WTC11 (cell line): ENCODE measurements at regions not wholly inside any gene's neighbourhood (a gene's known extent, or its start where the extent isn't known, plus 50 kb on each side); places are given as distances from the start of the nearest gene placed in this dataset.

Source experiments
- ATAC-seq: fragments of 200-7000 bp; cut with Tn5 transposase; 2 replicates; pipeline ENCODE4 v1.10.0; 2021; ENCODE audit warnings: mild to moderate bottlenecking, moderate library complexity
- CTCF ChIA-PET: fragments of 300-600 bp; sonication (Branson Sonifier 250); formaldehyde crosslinking; loops from one replicate; lab custom pipeline; 2021; ENCODE audit warnings: antibody characterized with exemption; lab: Charles Lee
- POLR2A ChIA-PET: fragments of 350-600 bp; sonication (Branson Sonifier 250); formaldehyde crosslinking; loops from one replicate; lab custom pipeline; 2021; ENCODE audit warnings: antibody characterized with exemption; lab: Charles Lee
- DNase-seq: peaks from one replicate; pipeline ENCODE4 v3.0.0; 2021; ENCODE audit warnings: low spot score
- H3K27ac Mint-ChIP-seq: 2 replicates; pipeline ENCODE4 v1.8.0; 2021; ENCODE audit warnings: mixed read lengths
- H3K27me3 Mint-ChIP-seq: 2 replicates; pipeline ENCODE4 v1.8.0; 2021; ENCODE audit warnings: low read depth, mild to moderate bottlenecking, moderate library complexity, mixed read lengths
- H3K36me3 Mint-ChIP-seq: 2 replicates; pipeline ENCODE4 v1.8.0; 2021; ENCODE audit warnings: mixed read lengths
- H3K4me1 Mint-ChIP-seq: 2 replicates; pipeline ENCODE4 v1.8.0; 2022; ENCODE audit warnings: mixed read lengths
- H3K4me3 Mint-ChIP-seq: 2 replicates; pipeline ENCODE4 v1.8.0; 2021; ENCODE audit warnings: mild to moderate bottlenecking, moderate library complexity, mixed read lengths
- H3K9me3 Mint-ChIP-seq: 2 replicates; pipeline ENCODE4 v1.8.0; 2021; ENCODE audit warnings: mixed read lengths
- ERG ChIP-seq: fragments of 250-450 bp; sonication (Bioruptor Pico); IDR thresholded peaks from 2 replicates; pipeline ENCODE4 v1.8.0; 2021; ENCODE audit warnings: mild to moderate bottlenecking
- ESRRA ChIP-seq: sonication (generic); formaldehyde crosslinking; IDR thresholded peaks from 2 replicates; pipeline ENCODE4 v1.8.1; 2022; ENCODE audit warnings: mild to moderate bottlenecking, missing genetic modification reagents, borderline replicate concordance
- FOXP1 ChIP-seq: sonication (generic); formaldehyde crosslinking; IDR thresholded peaks from 2 replicates; pipeline ENCODE4 v1.8.0; 2022; ENCODE audit warnings: missing genetic modification reagents, mild to moderate bottlenecking, moderate library complexity, borderline replicate concordance
- FOXP4 ChIP-seq: sonication (generic); formaldehyde crosslinking; IDR thresholded peaks from 2 replicates; pipeline ENCODE4 v1.8.0; 2022; ENCODE audit warnings: mild to moderate bottlenecking, missing genetic modification reagents
- HMGA2 ChIP-seq: fragments of 250-450 bp; sonication (Bioruptor Pico); IDR thresholded peaks from 2 replicates; pipeline ENCODE4 v1.4.0; 2021; ENCODE audit warnings: mild to moderate bottlenecking, moderate library complexity
- JAZF1 ChIP-seq: fragments of 250-450 bp; sonication (Bioruptor Pico); IDR thresholded peaks from 2 replicates; pipeline ENCODE4 v1.9.0; 2021; ENCODE audit warnings: moderate library complexity, mild to moderate bottlenecking, inconsistent platforms
- JUN ChIP-seq: sonication (generic); formaldehyde crosslinking; IDR thresholded peaks from 2 replicates; pipeline ENCODE4 v1.8.0; 2023; ENCODE audit warnings: mild to moderate bottlenecking, missing genetic modification reagents
- MAX ChIP-seq: sonication (generic); formaldehyde crosslinking; IDR thresholded peaks from 2 replicates; pipeline ENCODE4 v1.8.0; 2022; ENCODE audit warnings: mild to moderate bottlenecking, missing genetic modification reagents
- MLX ChIP-seq: sonication (generic); formaldehyde crosslinking; IDR thresholded peaks from 2 replicates; pipeline ENCODE4 v1.8.1; 2023; ENCODE audit warnings: mild to moderate bottlenecking, missing genetic modification reagents, moderate library complexity
- NR2C2 ChIP-seq: sonication (generic); formaldehyde crosslinking; IDR thresholded peaks from 2 replicates; pipeline ENCODE4 v1.8.0; 2022; ENCODE audit warnings: mild to moderate bottlenecking, missing genetic modification reagents
- RORB ChIP-seq: fragments of 250-450 bp; sonication (Bioruptor Pico); IDR thresholded peaks from 2 replicates; pipeline ENCODE4 v1.9.0; 2021; ENCODE audit warnings: mild to moderate bottlenecking
- SP1 ChIP-seq: sonication (generic); formaldehyde crosslinking; conservative IDR thresholded peaks from 2 replicates; pipeline ENCODE4 v1.8.1; 2022; ENCODE audit warnings: missing genetic modification reagents
- TP53 ChIP-seq: sonication (generic); formaldehyde crosslinking; IDR thresholded peaks from 2 replicates; pipeline ENCODE4 v1.8.1; 2023; ENCODE audit warnings: mild to moderate bottlenecking, missing genetic modification reagents
- USF2 ChIP-seq: sonication (generic); formaldehyde crosslinking; IDR thresholded peaks from 2 replicates; pipeline ENCODE4 v1.8.1; 2023; ENCODE audit warnings: mild to moderate bottlenecking, missing genetic modification reagents, moderate library complexity
- ZMAT4 ChIP-seq: fragments of 250-450 bp; sonication (Bioruptor Pico); IDR thresholded peaks from 2 replicates; pipeline ENCODE4 v1.9.0; 2021; ENCODE audit warnings: mild to moderate bottlenecking
- ZNF423 ChIP-seq: fragments of 250-450 bp; sonication (Bioruptor Pico); IDR thresholded peaks from 2 replicates; pipeline ENCODE4 v2.1.2; 2022; ENCODE audit warnings: mild to moderate bottlenecking, moderate library complexity
- ZNF671 ChIP-seq: fragments of 250-450 bp; sonication (Bioruptor Pico); IDR thresholded peaks from 2 replicates; pipeline ENCODE4 v1.8.0; 2021; ENCODE audit warnings: mild to moderate bottlenecking

GRCh38 chr4:180717451-180718033, 1525.7 kb upstream of the TENM3 start:
- DNase-seq (no peak), ATAC-seq (no peak)
- peaks cover 20% of the 10 kb centered on the region for H3K9me3 Mint-ChIP-seq
- CTCF ChIA-PET: no interaction called here
- TF ChIP-seq MLX (CRISPR knock-in tag): no peak
- TF ChIP-seq ZNF671 (CRISPR knock-in tag): no peak
- TF ChIP-seq MAX (CRISPR knock-in tag): no peak
- no peak for TF ChIP-seq FOXP4 (CRISPR knock-in tag)
- TF ChIP-seq ZNF423 (CRISPR knock-in tag): no peak
- no peak for TF ChIP-seq JAZF1 (CRISPR knock-in tag)
- TF ChIP-seq ERG: no peak
- no peak for TF ChIP-seq NR2C2
- no peak for TF ChIP-seq ZMAT4 (CRISPR knock-in tag)
- no peak for TF ChIP-seq FOXP1 (CRISPR knock-in tag)
- TF ChIP-seq JUN (CRISPR knock-in tag): no peak
- no peak for TF ChIP-seq RORB (CRISPR knock-in tag)
- H3K27me3 Mint-ChIP-seq: no peaks in the 10 kb centered on the region
- no peak overlapping the region for H3K27ac Mint-ChIP-seq
- H3K4me1 Mint-ChIP-seq: peaks cover 8% of the 10 kb centered on the region
- POLR2A ChIA-PET: no interaction called here
- no peaks in the 10 kb centered on the region for H3K36me3 Mint-ChIP-seq
- H3K4me3 Mint-ChIP-seq: no peak overlapping the region

- Mint-ChIP-seq H3K9me3 (peaks cover 10% of the 10 kb centered on the region), H3K4me1 (peaks cover 8% of the 10 kb centered on the region), H3K36me3 (no peaks in the 10 kb centered on the region), H3K4me3 (no peak overlapping the region), H3K27ac (peak overlapping the region; percentile 32; the same call in 1 of the 2 replicates), H3K27me3 (no peaks in the 10 kb centered on the region)
- DNase-seq: no peak
- ATAC-seq: no peak
- ChIA-PET POLR2A (no interaction called here), CTCF (no interaction called here)
- TF ChIP-seq TP53 (CRISPR knock-in tag) (no peak), USF2 (no peak), FOXP4 (CRISPR knock-in tag) (no peak), SP1 (CRISPR knock-in tag) (no peak), HMGA2 (CRISPR knock-in tag) (no peak), ESRRA (no peak)
Observed at GRCh38 chr4:180721356-180721755, 1521.8 kb upstream of the TENM3 start.
